RWPE2 (cell line): ENCODE measurements at regions not wholly inside any gene's neighbourhood (a gene's known extent, or its start where the extent isn't known, plus 50 kb on each side); places are given as distances from the start of the nearest gene placed in this dataset.

Source experiments
- ATAC-seq: fragments of 200-7000 bp; cut with Tn5 transposase; 3 replicates; pipeline ENCODE4 v1.9.1; 2021; ENCODE audit warnings: low read depth
- DNase-seq: peaks from one replicate; pipeline ENCODE4 v3.0.0-alpha.2; 2020; ENCODE audit warnings: low spot score
- H3K27ac ChIP-seq: fragments of 450-650 bp; 2 replicates; pipeline ENCODE4 v1.5.1; 2017; ENCODE audit warnings: mild to moderate bottlenecking; ENCODE audit not compliant: poor library complexity, severe bottlenecking
- H3K27me3 ChIP-seq: fragments of 250-450 bp; sonication (Bioruptor Pico); 2 replicates; pipeline ENCODE4 v1.5.1; 2021; ENCODE audit warnings: mild to moderate bottlenecking, moderate library complexity; ENCODE audit not compliant: insufficient read depth, poor library complexity, severe bottlenecking
- H3K36me3 ChIP-seq: fragments of 250-450 bp; sonication (Bioruptor Pico); 2 replicates; pipeline ENCODE4 v1.5.1; 2020; ENCODE audit warnings: low read depth, mild to moderate bottlenecking, moderate library complexity
- H3K4me1 ChIP-seq: fragments of 250-450 bp; sonication (Bioruptor Pico); 2 replicates; pipeline ENCODE4 v1.5.1; 2021; ENCODE audit warnings: mild to moderate bottlenecking, moderate library complexity; ENCODE audit not compliant: insufficient read depth, poor library complexity, severe bottlenecking
- H3K4me3 ChIP-seq: fragments of 250-450 bp; sonication (Bioruptor Pico); 2 replicates; pipeline ENCODE4 v1.5.1; 2021; ENCODE audit warnings: mild to moderate bottlenecking, moderate library complexity; ENCODE audit not compliant: severe bottlenecking
- H3K9me3 ChIP-seq: fragments of 250-450 bp; sonication (Bioruptor Pico); 2 replicates; pipeline ENCODE4 v1.5.1; 2021; ENCODE audit warnings: mild to moderate bottlenecking, moderate library complexity; ENCODE audit not compliant: severe bottlenecking
- TF ChIP-seq, protein P1 (sequence below): fragments of 450-650 bp; IDR thresholded peaks from one replicate; pipeline ENCODE4 v1.5.1; 2017; ENCODE audit warnings: mild to moderate bottlenecking, moderate library complexity; ENCODE audit not compliant: poor library complexity, severe bottlenecking

DNA sequence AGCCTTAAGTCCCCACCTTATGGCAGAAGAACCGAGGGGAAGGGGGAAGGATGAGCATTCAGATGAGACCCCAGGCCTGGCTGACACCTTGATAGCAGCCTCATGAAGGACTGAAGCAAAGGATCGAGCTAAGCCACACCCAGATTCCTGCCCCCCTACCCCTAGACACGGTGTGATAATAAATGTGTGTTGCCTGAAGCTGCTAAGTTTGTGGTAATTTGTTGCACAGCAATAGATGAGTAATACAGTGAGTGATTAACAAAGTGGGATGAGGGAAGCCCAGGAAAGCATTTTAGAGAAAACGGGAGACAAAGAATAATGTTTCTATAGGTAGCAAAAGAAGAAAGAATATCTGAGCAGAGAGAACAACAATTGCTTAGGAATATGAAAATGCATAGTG lies 404.2 kb downstream of the MID1IP1 start:
- Histone ChIP-seq H3K36me3 (no peaks in the 10 kb centered on the region), H3K27me3 (no peaks in the 10 kb centered on the region), H3K9me3 (no peaks in the 10 kb centered on the region), H3K4me3 (no peak overlapping the region), H3K4me1 (no peaks in the 10 kb centered on the region), H3K27ac (no peak overlapping the region)
- TF ChIP-seq, protein P1, sequence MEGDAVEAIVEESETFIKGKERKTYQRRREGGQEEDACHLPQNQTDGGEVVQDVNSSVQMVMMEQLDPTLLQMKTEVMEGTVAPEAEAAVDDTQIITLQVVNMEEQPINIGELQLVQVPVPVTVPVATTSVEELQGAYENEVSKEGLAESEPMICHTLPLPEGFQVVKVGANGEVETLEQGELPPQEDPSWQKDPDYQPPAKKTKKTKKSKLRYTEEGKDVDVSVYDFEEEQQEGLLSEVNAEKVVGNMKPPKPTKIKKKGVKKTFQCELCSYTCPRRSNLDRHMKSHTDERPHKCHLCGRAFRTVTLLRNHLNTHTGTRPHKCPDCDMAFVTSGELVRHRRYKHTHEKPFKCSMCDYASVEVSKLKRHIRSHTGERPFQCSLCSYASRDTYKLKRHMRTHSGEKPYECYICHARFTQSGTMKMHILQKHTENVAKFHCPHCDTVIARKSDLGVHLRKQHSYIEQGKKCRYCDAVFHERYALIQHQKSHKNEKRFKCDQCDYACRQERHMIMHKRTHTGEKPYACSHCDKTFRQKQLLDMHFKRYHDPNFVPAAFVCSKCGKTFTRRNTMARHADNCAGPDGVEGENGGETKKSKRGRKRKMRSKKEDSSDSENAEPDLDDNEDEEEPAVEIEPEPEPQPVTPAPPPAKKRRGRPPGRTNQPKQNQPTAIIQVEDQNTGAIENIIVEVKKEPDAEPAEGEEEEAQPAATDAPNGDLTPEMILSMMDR: no peak
- DNase-seq: no peak
- no peak for ATAC-seq

DNA sequence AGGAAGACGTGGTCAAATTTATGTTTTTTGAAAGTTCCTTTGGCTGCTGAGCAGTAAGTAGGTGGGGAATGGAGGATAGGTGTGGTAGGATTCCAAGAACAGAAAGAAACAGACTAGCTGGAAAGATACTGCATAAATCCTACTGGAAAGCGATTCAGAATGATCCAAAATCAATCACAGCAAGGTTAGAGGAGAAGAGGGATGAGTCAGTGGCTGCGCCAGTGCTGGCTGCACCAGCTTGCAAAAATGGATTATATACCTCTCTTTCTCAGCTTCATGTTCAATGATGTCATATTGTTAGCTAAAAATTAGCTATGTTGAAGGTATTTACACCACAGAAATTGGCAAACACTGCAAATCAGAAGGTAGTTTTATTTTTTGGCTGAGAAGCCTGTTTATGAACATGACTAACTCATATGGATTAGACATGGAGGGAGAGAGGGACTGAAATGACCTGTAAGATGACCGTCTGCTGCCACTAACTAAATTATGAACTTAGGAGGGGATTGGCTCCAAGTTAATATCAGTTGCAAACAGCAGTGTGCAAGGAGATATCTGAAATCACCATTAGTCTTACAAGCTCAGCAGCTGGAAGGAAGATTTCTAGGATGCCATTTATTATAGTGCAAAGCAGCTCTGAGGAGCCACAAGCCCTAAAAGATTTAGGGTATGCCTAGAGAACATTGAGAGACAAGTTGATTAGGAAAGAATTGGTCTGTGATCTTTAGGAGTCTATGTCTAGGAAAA lies 405.3 kb downstream of the MID1IP1 start:
- no peak overlapping the region for H3K27ac ChIP-seq
- no peak for DNase-seq
- no peaks in the 10 kb centered on the region for H3K9me3 ChIP-seq
- ATAC-seq: no peak
- no peaks in the 10 kb centered on the region for H3K36me3 ChIP-seq
- no peaks in the 10 kb centered on the region for H3K27me3 ChIP-seq
- no peaks in the 10 kb centered on the region for H3K4me1 ChIP-seq
- H3K4me3 ChIP-seq: no peak overlapping the region
- TF ChIP-seq, protein P1: no peak

DNA sequence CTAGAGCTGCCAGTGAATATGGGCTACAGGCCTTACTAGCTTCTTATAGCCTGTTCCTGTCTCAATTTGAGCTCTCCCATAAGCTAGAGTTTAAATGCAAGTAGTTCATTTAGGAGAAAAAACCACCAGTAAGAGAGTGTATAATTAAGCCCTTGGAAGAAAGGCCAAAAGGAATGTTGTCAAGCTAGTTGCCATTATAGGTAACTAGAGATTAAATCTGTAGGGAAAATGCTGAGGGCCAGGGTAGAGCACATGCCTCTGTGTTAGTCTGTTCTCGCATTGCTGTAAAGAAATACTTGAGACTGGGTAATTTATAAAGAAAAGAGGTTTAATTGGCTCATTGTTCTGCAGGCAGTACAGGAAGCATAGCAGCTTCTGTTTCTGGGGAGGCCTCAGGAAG lies 410.2 kb downstream of the MID1IP1 start:
- TF ChIP-seq, protein P1: no peak

DNA sequence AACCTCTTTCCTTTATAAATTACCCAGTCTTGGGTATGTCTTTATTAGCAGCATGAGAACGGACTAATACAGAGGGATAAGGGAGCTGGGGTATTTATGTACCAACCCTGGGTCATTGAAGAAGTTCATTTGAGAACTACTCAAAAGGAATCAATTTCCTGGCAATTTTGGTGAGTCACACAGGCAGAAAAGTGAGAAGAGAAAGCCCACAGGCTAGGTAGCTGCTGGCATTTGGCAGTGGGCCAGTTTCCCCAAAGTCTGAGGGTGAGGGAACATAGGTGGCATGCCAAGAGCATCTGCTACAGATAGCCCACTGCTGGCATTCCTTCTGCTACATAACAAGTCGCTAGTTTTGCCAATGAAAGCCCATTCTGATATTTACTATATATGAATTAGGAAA lies 411.2 kb downstream of the MID1IP1 start:
- Histone ChIP-seq H3K27ac (no peak overlapping the region), H3K4me1 (no peaks in the 10 kb centered on the region), H3K9me3 (no peaks in the 10 kb centered on the region), H3K4me3 (no peak overlapping the region), H3K27me3 (no peaks in the 10 kb centered on the region), H3K36me3 (no peaks in the 10 kb centered on the region)
- TF ChIP-seq, protein P1: no peak
- ATAC-seq (no peak), DNase-seq (no peak)

More for the DNA sequence above, 410.2 kb downstream of the MID1IP1 start:
- ATAC-seq (no peak), DNase-seq (no peak)
- H3K36me3 ChIP-seq: no peaks in the 10 kb centered on the region
- H3K4me3 ChIP-seq: no peak overlapping the region
- no peaks in the 10 kb centered on the region for H3K27me3 ChIP-seq
- no peaks in the 10 kb centered on the region for H3K4me1 ChIP-seq
- no peak overlapping the region for H3K27ac ChIP-seq
- H3K9me3 ChIP-seq: no peaks in the 10 kb centered on the region

DNA sequence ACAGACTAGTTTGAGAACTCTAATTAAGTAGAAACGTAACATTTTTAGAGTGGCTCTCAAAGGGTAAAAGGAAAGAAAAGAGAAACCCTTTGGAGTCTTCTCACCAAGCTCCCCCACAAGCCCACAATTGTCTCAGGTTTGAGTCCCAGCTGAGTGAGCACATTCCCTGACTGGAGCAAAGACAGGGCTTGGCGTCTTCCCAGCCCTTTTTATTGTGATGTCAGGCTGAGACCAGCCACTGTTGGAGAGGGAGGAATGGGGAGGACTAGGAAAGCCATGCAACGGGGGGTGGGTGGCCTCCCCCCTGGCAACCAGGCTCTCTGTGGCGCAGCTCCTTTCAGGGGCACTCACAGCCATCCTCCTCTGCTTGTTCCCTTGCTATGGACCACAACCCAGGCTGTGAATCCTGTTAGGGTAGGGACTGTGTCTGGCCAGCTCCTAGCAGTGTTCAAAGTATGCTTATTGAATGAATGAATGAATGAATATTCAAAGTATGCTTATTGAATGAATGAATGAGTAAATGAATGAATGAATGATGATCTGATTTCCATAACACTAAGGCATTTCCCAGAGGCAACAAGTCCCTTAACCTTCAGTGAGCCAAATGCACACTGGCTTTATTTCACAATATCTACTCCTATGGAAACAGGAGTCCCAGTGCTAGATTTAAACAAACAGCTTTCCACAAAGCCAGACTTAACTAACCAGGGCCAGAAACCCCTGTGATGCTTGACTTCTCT lies 413.3 kb downstream of the MID1IP1 start:
- DNase-seq: no peak
- H3K9me3 ChIP-seq: no peaks in the 10 kb centered on the region
- no peaks in the 10 kb centered on the region for H3K36me3 ChIP-seq
- no peak overlapping the region for H3K4me3 ChIP-seq
- TF ChIP-seq, protein P1: no peak
- ATAC-seq: no peak
- no peaks in the 10 kb centered on the region for H3K4me1 ChIP-seq
- no peaks in the 10 kb centered on the region for H3K27me3 ChIP-seq
- no peak overlapping the region for H3K27ac ChIP-seq
